GM18907 (cell line): ENCODE measurements at regions not wholly inside any gene's neighbourhood (a gene's known extent, or its start where the extent isn't known, plus 50 kb on each side); places are given as distances from the start of the nearest gene placed in this dataset.

Experiments used
- ATAC-seq: cut with Tn5 transposase; IDR thresholded peaks from one replicate; pipeline ENCODE4 v1.9.1; 2021; ENCODE audit warnings: mild to moderate bottlenecking, moderate library complexity; ENCODE audit not compliant: unreplicated experiment

DNA sequence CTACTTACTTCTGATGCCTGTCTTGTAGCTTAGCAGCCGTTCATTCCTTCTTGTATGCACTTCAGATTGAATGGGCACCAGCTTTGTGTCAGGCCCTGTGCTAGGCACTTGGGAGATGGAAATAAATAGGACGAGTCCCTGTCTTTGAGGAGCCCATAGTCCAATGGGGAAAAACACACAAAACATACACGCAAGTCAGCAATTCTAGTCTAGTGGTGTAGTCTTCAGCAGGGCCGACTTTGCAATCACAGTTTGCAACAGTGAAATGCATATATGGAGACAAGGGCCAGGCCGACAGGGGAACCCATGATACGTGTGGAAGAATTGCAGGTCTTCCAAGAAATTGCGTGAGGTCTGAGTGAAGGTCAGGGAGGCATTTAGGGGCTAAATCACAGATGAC, 262.6 kb downstream of the MAF start:
- no peak for ATAC-seq

DNA sequence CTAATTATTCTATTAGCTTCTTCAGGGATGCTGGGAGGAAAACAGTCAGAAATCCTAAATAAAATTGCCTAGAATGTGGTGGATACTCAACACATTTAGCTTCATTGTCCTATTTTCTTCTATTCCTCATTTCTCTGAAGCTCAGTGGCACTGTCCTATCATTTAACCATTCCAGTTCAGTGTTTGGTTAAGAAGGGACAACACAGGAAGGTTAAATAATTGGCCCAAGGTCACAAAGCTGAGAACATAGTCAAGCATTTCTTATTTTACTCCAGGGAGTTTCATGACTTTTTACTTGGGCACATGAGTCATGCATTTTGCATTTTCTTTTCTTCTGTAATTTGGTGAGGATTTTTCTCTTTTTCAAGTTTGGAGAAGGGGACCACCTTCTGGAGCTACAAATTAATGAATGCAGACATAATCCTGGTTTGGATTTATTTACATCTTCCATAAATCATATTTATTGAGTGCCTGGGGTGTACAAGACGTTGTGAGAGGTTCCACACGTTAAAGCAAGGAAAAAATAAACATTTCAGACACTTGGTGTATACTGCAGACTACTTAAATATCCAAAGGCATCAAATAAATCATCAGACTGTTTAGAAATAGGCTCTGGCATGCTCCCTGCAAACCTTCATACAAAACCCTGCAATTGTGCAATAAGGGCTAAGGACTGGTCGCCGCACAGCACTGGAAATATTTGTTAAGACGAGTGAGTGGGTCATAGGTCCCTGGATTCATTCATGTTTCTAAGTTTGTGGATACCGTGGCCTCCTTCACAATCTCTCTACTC, 263.9 kb downstream of the MAF start:
- ATAC-seq: no peak

DNA sequence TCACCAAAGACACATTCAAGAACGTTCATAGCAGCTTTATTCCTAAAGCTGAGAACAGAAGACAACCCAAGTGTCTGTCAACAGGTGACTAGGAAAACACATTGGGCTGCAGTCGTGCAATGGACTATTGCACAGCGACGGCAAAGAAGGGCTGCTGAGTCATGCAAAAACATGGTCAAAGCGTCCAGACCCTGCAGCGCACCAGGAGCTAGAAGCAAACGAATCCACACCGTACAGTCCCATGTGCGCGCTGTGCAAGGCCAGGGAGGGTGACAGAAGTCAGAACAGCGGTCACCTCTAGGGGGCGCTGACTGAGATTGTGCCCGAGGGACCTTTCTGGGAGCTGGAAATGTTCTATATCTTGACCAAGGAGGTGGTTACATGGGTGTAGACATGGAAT, 266.4 kb downstream of the MAF start:
- ATAC-seq: no peak

DNA sequence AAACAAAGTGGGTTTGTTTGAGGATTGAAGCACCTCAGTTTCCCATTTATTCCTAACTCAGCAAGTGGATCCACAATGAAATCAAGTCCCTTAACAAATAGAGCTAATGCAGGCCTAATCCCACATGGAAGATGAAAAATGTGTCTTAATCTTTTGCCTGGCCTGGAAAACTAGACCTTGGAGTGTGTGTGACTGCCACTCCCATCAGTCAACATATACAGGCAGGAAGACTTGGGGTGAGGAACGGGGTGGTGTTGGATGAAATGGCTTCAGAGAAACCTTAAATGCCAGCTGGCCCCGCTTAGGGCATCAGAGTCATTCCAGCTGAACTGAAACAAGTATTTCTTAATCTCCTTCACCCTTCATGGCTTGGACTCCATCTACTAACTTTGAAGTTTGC, 269.5 kb downstream of the MAF start:
- ATAC-seq: no peak

DNA sequence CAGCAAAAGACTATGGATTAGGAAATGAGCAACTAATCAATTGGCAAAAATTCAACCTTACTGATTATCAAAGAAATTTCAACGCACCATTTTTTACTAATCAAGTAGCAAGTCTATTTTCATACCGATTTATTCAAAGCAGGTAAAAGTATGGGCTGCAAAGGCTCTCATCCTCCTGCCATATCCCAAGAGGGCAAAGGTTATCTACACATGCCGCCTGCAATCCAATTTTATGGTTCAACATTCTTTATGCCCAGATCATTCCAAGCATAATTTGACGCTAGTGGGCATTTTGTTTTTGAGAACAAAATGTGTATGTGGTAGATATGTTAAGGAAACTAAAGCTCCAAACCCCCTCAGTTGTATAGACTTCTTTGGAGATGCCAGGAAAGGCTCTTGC, 270.6 kb downstream of the MAF start:
- ATAC-seq: no peak

DNA sequence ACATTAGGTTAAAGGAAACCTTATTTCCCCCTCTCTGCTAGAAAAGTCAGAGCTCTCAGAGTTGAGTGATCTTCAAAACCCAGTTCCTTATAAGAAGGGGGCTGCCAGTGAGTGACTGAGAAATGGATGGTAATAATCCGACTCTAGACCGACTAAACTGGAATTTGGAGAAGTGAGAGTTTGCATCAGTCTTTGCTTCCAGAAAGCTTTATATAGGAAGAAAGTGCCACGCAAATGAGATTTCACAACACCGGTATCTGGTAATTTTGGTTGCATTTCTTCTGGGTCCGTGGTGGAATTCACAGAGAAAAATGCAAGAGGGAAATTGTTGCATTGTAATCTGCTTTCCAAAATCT, 271.4 kb downstream of the MAF start:
- ATAC-seq: no peak

DNA sequence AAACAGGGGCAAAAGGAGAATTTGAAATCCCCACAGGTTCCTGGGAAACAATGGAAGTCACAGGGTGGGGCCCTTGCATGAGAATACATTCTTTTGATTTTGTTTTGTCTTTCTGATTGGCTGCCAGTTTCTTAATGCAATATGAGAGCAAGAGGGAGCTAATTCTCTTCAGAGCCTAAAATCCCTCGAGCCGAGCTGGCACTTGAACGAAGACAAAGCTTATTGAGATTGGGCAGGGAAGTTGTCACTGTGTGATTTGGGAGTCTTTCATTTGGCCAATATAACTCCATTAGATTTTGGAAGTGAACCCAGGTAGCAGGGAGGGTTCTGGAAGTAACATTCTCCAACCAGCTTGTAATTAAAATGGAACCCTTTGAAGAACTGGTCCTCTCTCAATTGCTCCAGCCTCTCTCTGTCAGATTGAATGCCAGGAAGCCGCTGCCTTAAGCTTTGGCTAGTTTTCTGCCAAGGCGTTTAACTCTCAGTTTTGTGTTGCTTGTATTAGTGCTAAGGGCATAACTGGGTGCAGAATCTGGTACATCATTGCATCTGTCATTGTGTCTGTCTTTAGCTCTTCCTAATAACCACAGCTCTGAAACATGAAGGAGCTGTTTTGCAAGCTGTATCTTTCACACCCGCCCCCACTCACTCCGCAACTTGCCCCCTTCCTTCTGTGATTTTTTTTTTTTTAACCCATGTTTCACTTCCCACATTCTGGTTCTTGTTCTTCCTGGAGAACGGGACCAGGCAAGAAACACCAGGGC, 272.0 kb downstream of the MAF start:
- no peak for ATAC-seq

DNA sequence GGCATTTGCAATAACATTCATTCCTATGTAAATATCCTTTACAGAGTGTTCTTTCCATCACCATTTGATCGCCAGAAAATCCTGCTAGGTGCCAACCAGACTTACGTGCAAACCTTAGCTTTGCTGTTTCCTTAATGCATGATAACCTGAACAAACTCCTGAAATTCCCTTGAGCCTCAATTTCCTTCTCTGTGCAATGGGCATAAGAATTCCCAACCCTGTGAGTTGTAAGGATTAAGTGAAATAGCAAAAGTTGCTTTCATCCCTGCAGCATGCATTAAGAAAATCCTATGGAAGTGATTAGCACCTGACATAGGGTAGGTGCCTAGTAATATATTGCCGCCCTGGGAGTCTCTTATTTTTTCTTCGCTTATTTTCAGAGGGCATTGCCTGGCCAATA, 272.7 kb downstream of the MAF start:
- no peak for ATAC-seq

DNA sequence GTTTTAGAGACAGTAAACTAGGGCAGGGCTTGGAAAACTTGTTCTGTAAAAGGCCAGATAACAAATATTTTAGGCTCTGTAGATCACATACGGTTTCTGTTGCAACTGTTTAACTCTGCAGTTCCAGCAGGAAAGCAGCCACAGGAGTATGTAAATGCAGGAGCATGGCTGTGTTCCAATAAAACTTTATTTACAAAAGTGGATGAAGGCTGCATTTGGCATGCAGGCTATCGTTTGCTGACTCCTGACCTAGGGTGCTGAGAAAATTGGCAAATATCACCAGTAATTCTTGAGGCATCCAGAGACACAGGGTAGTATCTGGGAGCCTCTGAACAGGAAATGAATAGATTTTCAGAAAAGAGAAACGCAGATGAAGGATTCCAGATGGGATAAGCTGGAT, 274.0 kb downstream of the MAF start:
- ATAC-seq: no peak

DNA sequence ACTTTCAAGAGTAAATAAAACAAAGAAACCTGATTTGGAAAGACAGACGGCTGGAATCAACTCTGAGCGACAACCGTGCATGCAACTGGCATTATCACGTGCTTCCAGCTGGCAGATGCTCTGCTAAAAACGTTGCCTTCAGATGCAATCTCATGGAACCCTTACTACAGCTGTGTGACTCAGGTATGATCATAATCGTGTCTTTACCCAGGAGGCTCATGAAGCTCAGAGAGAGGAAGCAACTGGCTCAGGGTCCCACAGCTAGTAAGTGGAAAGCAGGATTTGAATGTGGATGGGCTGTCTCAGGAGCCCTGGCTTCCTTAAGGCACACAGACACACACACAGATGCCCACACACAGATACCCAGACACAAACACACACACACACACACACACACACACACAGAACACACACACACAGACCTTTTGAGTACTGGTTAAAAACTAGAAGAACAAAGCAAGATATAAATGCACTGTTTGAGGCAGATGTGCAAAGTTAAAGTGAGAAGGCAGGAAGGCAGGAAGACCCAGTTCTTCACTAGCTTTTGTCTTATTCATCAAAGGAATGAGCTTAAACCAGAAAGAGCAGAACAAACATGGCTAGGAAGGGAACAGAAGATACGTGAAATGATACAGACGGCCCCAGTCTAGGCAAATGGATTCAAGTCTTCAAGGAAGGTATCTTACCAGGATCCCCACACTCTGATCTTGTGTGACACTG, 275.2 kb downstream of the MAF start:
- ATAC-seq: no peak

DNA sequence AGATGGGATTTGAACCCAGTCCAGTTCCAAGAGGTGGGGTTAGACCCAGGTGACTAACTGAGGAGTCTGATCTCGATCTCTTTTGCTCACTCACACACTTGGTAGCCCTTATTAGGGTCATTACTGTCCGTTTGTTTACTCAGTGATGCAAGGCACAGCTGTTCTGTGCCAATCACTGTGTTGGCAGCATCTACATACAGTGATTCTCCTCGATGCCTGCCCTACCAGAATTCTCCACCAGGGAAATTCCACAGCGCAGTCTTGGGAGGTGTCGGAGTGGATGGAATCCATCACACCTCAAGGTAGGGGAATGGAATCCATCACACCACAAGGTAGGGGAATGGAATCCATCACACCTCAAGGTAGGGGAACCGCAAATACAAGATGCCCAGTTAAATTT, 279.6 kb downstream of the MAF start:
- ATAC-seq: no peak

DNA sequence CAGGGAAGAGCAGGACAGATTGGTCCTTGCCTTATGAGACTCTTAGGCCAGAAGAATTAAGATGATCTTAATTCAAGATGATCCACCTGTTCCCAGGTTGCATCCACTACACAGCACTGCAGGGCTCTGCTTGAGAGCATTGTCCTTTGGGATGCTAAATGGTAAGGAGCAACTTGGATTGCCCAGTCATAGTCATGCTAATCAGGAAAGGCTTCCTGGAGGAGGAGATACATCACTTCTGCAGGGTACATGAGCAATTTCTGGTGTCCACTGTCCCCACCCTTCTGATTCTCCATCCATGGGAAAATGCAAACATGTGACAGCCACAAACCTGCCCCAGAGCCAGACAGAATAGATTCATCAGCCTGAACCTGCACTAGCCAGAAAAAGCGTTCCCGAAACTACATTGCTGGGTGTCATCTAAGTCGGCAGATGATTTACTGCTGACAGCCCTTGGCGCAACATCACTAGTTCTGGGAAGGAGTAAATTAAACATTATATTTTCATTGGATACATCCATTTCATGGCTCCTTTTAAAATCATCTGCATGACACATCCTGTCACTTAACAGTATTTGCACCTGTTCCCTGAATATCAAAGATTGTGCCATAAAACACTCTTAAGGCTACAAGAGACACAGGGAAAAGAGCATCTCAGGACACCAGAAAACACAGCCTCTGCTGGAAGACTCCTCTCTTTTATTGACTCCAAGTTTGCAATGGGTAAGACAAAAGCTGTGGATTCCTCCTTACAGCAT, 282.2 kb downstream of the MAF start:
- ATAC-seq: no peak

DNA sequence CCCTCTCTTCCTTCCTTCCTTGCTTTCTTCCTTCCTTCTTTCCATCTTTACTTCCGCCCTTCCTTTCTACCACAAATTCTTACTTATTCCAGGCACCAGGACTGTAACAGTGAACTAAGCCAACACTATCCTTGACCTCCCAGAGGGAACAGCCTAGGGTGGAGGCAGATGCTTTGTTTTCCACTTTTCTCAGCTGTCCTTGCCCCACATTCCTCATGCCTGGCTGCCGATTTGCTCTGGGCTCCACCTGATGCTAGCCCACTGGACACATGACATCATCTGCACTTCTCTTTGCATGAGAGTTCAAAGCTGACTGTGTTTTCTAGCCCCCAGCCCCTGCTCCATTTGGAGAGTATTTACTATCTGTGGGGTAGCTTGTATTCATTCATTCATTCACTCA, 283.0 kb downstream of the MAF start:
- ATAC-seq: no peak

DNA sequence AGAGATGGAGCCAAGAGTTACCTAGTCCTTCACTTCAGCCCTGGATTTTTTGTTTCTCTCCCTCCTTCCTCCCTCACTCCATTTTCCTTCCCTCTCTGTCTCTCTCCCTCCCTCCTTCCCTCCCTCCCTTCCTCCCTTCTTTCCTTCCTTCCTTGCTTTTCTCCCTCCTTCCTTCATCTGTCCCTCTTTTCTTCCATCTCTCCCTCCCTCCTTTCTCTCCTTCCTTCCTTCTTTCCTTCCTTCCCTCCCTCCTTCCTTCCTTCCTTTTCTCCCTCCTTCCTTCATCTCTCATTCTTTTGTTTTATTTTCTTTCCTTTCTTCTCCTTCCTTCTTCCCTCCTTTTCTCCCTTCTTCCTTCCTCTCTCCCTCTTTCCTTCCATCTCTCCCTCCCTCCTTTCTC, 283.5 kb downstream of the MAF start:
- ATAC-seq: no peak

DNA sequence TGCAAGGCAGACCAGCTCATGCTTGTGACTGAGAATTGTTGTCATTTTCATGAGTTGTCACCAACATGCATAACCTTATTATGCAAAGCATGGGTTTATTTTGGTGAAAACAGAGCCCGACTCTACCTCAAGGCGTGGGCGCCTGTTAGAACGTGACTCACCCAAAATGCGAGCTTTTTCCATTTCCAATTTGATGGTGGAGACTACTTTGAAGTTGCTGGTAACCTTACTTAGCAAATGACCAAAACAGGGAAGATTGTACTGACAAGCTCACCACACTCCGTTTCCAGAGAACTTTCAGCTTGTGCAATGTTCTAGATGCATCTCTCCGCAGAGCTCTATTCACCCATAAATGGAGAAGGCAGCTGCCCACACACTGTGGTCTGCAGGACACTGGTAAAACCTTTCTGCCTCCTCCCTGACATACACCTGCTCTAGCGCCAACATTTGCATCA, 284.5 kb downstream of the MAF start:
- ATAC-seq: peak; percentile 85

DNA sequence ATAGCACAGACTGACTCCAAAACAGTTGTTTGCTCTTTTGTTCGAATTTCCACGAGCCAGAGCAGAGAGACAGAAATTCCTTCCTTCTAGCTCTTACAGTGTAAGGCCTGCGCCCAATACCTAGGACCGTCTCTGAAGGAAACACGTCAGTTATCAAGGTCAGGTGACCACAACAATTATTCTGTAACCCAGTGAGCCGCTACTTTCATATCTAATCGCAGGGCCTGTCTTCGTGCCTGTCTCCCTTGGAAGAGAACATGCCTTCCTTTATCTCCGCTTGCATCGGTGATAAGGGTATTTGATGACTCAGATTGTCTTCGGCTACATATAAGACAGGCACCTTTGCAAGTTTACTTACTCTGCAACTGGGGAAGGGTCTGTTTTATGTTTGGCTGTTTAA, 288.0 kb downstream of the MAF start:
- no peak for ATAC-seq

DNA sequence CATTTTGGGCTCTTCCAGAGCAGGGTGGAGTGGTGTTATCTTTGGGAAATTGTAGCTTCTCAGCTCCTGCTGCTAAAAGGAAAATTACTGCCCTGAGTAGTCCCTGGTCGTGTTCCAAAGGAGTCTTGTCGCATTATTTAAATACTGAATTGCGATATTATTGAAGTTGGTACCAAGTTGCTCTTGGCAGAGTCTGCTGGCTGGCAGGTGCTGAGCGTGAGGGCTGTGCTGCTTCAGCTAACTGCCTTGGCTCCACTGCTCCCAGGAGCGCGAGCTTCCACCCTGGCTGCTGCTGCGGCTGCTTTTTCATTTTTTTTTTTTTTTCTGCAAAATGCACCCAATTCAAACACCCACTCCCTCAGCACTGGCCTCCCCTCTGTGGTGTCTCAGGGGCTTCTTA, 289.8 kb downstream of the MAF start:
- ATAC-seq: no peak

DNA sequence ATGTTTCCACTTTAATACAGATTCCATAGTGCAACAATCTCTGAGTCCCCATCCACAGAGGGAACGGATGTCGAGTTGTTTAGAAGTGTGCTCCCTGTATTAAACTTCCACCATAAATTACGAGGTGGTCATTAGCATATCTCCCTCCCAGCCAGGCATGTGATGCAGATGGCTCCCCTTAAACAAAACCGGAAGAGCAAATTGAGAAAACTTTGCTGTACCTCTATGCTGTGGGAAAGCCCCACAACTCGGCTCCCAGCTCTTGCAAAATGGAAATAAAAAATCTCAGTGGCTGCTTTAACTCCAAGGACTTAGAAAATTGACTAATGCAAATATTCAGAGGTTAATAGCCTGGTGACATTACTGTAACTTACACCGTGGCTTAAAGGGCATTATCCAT, 290.9 kb downstream of the MAF start:
- no peak for ATAC-seq

DNA sequence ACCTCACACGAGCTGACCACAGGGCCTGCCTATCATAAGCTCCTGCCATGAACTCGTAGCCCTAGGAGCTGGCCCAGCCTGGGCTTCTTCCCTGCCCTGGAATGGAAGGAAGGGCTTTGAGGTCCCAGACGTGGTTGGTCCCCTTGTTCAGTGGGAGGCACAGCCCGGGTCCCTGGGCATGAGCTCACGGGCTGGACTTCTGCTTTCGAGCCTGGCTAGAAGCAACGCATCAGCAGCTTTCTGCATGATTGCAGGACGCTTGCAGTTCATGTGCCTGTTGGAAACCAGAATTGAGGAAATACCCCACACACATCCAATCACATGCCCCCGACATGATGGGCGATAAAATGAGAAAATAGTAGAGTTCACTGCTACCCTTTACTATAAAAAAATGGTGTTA, 293.3 kb downstream of the MAF start:
- no peak for ATAC-seq

DNA sequence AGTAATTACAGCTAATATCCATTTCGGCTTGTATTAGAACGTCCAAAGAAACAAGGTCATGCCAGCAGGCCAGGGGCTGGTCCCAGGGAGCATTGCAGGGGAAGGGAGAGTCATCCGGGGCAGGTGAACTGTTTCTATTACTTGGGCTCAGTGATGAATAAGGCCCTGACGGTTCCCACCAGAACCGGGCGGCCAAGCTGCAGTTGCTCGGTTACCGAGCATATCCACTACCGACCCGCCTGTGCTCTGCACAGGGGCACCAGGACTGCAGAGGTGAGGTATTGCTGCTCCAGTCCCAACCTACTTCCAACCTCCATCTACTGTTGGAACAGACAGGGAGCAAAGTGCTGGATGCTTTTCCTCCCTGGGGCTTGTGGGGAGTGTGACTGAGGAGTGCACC, 295.5 kb downstream of the MAF start:
- ATAC-seq: no peak

DNA sequence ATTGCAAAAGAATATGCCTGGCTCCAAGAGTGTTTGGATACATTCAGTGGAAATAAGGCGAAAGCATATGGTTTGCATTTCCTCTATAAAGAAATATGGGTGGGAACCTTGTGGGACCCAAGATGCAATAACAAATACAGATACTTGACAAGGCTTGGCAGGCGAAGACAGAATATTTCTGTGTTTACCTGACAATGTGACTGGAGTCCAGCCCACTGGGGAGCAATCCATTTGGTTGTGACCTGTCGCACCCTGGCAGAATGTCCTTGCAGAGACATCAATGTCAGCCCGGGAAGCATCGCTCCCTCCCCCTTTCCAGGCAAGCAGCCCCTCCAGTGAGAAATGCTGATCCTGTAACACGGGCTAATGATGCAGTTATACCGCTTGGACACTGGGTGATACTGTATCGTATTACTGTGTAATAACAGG, 296.6 kb downstream of the MAF start:
- no peak for ATAC-seq
